GM21367 (cell line): ENCODE measurements at regions not wholly inside any gene's neighbourhood (a gene's known extent, or its start where the extent isn't known, plus 50 kb on each side); places are given as distances from the start of the nearest gene placed in this dataset.

Experiments used
- ATAC-seq: cut with Tn5 transposase; IDR thresholded peaks from one replicate; pipeline ENCODE4 v1.9.1; 2021; ENCODE audit not compliant: unreplicated experiment

- no peak for ATAC-seq
These were observed 209.7 kb downstream of the LACC1 start for GRCh38 chr13:44089452-44089851.

DNA sequence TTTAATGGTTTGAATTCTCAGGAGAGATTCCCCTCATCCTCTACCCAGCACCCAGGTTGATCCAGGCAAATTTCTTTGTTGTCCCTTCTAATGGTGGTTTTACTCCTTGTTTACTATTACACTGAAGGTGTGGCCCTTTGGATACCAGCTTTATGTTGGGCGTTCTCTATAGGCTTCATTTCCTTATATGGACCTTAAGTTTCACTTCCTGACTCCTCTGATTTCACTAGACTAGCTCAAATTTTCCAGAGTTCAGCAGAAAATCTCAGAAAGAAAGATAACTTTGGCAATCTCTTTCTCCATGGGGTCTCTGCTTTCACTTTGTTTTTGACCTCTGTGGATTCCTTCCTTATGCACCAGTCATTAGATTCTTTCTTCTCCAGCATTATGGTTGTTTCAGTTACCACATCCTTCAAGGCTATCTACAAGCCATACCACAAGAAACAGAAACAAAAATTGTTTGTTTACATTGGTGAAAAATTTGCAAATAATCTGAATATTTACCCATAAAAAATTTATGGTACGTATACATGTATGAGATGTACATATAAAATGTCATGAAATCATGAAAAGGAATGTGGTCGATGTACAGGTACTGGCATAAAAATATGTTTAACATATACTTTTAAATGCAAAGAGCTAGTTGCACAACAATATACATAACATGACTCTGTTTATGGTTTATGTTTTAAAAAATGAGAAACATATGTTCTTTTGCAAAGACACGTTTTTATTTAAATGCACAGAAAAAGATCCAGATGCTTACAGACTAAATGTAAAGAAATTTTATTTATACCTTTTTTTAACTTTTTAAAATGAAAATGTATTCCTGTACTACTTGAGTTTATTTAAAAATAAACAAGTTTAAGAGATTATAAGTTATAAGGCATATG is 212.6 kb downstream of the LACC1 start:
- no peak for ATAC-seq

GRCh38 chr13:44093607-44094564 is 214.2 kb downstream of the LACC1 start:
- no peak for ATAC-seq

DNA sequence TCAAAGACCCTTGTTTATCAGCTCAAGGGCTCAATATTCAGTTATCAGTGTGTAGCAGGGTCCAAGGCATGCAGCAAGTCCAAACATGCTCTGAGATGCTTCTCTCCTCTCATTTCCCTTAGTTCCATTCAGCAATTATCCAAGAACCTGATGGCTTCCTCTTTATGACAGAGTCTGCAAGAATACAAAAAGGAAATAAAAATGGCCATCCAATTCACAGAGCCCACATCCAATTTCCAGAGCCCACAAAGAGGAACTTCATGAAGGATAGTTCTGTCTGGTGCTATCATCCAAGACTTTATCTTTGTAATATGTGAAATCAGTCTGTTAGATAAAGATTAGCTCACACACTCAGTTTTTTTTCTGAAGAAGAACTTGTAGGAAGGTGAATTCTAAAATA is 217.2 kb downstream of the LACC1 start:
- ATAC-seq, result no peak

GRCh38 chr13:44098559-44098958 is 218.9 kb downstream of the LACC1 start:
- ATAC-seq, result no peak

DNA sequence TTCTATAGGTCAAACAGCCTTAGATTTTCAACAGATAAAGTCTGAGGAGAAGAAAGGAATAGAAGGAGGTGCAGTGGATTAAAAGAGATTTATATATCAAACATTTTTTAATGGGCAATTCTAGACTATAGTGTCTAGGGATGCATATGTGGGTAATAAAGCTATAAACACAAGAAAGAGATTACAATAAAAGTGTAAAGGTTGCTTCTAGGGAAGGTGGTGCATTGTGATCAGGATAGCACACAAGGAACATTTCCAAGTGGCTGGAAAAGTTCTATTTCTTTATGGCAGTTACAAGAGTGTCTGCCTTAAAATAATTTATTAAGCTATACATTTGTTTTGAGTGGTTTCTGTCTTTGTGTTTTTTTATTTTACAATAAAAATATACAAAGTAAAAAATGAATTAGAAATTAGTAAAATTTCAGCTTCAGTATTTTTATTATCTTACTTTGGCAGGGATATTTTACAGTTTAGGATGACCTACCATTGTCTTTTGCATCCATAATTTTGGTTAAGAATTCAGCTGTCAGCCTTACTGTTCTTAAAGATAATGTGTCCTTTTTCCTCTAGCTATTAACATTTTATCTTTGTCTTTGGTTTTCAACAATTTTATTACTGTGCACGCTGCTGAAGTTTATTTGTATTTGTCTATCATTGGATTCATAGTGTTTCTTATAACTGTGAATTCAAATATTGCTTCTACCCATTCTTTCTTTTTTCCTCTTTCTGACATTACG is 221.8 kb downstream of the LACC1 start:
- no peak for ATAC-seq

DNA sequence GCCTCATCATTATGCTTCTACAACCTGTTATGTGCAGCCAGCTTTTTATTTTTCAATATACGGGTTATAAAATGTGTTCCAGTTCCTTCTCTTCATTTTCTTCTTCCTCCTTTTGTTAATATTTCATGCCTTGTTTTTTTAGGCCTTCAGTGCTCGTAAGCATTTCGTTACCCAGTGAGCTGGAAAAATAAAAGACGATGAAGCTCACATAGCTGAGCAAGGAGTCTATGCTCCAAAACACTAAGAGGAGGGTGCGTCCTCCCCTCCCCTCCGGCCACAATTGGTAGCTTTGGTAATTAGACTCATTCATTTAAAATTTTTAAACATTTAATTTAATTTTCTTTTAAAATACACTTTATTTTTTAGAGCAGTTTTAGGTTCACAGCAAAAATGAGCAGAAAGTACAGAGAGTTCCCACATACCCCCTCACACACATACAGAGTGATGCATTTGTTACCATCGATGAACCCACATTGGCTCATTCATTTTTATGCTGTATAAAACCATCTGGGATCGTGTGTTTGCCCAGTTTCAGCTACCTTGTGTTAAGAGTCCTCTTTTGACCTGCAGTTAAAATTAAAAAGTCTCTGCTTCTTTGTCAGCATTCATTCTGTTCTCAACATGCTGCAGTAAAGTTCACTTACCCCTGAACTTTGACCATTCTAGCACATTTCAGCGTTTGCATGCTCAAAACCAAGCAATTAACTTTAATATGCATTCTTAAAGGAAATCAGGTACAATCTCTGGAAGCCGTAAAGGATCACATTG is 223.9 kb downstream of the LACC1 start:
- no peak for ATAC-seq

DNA sequence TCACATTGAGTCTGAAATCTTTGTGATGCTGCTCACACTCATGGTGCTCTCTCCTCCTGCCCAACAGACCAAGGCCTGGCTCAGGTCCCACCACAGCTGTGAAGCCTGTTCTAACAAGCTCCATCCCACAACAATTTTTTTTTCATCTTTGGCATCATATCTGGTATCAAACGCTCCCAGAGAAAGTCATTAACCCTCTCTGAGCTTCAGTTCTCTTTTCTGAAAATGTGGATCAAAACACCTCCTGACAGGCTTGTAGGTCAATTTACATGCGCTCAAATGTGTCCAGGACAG is 224.4 kb downstream of the LACC1 start:
- ATAC-seq, result no peak

DNA sequence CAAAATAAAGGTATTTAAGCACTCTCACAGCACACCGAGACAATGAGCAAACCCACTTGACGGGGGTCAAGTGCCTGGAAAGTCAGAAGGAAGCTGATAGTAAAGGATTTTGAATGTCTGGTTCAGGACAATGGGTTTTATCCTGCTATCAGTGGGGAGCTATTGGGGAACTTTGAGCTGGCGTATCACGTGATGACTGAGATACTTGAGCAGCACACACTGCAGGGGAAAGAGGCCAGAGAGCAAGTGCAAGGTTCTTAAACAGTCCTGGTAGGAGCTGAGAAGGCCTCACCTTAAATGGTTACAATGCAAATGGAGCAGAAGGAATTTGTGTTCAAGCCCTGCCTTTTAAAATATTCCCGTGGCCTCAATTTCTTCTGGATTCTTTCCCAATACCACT is 225.3 kb downstream of the LACC1 start:
- no peak for ATAC-seq

GRCh38 chr13:44106266-44107152 is 226.8 kb downstream of the LACC1 start:
- no peak for ATAC-seq

- ATAC-seq, result no peak
These were observed 227.8 kb downstream of the LACC1 start for GRCh38 chr13:44107357-44108121.

DNA sequence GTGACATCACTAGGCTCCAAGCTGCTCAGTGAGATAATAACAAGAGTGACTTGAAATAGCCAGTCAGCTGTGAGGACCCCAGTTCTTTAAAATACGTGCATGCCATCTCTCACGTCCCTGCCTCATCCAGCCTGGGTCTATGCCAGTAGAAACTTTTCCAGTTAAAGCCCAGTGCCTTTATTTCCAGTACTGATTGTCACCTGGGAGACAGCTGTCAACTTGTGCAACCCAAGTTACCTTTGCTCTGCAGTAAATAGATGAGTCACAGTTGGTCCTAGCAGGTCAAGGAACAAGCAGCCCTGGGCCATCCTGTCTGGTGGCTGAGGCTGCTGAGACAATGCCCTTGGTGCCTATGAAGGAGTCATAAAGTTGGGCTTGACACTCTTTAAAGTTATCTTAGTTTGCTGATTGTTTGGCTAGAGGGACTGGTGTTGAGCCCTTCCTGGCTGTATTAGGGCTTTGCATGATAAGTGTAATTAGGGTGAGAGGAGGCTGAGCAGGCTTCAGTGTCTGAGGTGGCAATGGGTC is 228.7 kb downstream of the LACC1 start:
- no peak for ATAC-seq

DNA sequence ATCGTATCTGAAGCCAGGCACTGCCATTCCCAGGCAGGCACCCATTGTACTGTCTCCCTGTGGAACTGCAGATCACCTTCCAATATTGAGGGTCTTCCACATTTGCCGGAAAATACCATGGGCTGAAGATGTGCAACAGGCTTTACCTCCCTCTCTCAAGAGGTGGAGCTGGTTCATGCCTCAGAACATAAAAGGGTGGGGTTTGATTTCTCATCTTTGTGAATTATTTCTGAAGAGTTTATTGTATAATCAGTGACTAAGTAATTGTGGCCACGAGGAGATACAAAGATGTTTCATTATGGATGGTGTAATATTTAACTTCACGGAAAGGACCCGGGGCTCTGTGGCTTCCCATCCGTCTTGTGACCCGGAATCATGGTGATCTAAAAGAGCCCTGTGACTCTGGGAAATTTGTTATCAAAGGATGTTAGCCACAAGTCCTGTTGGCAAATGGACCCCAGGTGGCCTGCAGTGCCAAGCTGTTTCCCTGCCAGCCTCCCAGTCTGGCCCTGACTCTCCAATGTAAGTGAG is 230.5 kb downstream of the LACC1 start:
- no peak for ATAC-seq

GRCh38 chr13:44111701-44112100 is 232.0 kb downstream of the LACC1 start:
- ATAC-seq, result no peak

GRCh38 chr13:44112700-44113329 is 233.1 kb downstream of the LACC1 start:
- ATAC-seq, result no peak

GRCh38 chr13:44116562-44117332 is 237.0 kb downstream of the LACC1 start:
- ATAC-seq, result no peak

- no peak for ATAC-seq
These were observed 237.6 kb downstream of the LACC1 start for GRCh38 chr13:44117351-44117750.
